ENCODE measurements at regions not wholly inside any gene's neighbourhood (a gene's known extent, or its start where the extent isn't known, plus 50 kb on each side); places are given as distances from the start of the nearest gene placed in this dataset.

DNA sequence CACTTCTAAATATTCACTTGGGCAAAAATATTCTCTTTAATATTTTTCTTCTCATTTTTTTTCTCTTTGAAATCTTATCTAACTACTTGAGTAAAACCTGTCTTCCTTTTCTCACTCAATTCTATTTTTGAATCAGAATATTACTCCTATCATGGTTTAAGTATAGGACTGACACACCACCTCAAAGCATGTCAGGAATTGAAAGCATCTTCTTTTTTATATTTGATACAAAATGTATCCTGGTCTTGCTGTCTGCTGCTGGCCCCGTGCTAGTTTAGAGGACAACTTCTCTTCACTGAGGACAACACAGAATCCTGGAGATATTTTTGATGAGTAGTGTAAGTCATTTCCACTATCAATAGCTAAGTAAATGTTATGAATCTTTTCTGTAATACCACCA lies 383.6 kb downstream of the GADD45G start:
- Histone ChIP-seq H3K9me3 (ENCODE audit: low read depth, low read length) (no peaks in the 10 kb centered on the region), H3K36me3 (ENCODE audit: insufficient read depth, low read length) (no peaks in the 10 kb centered on the region), H3K4me3 (no peak overlapping the region), H3K9ac (ENCODE audit: insufficient read length) (no peak overlapping the region), H3K27ac (no peak overlapping the region)
- TF ChIP-seq FOXP2 (optimal IDR thresholded peaks at IDR 0.05; ENCODE audit: control extremely low read depth, extremely low read length, insufficient read depth) (no peak), EZH2 (IDR thresholded peaks at IDR 0.05) (no peak), POLR2AphosphoS5 (IDR thresholded peaks at IDR 0.05; ENCODE audit: borderline replicate concordance, low read depth, low read length) (no peak)
- no peak for DNase-seq (ENCODE audit: low read depth, low spot score)

DNA sequence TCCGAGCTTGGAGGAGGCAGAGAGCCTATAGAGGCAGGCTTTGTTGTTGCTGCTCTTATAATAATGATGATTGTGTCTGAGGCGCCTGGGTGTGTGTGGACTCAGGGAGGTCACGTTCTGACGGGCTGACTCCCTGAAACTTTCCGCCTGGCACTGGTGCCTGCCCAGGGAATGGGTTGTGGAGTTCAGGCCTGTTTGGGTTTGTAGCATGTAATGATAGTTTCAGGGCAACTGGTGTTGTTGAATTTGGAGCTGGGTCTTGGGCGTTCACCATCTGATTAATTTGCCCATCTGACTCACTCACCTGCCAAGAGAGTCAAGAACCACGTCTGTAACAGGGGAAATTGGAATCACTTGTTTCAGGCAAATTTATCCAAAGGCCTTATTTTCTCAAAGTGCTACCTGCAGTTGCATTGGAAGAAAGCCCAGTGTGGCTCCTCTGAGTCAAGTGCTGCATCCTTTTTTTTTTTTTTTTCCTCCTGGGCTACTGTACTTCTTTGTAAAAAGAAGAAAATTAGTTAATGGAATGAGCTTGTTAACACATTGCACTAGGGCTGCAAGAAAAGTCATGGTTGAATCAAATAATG lies 386.5 kb downstream of the GADD45G start:
- no peak for TF ChIP-seq EZH2 (IDR thresholded peaks at IDR 0.05)
- no peak for TF ChIP-seq FOXP2 (optimal IDR thresholded peaks at IDR 0.05; ENCODE audit: control extremely low read depth, extremely low read length, insufficient read depth)
- TF ChIP-seq POLR2AphosphoS5 (IDR thresholded peaks at IDR 0.05; ENCODE audit: borderline replicate concordance, low read depth, low read length) = no peak
- no peak for DNase-seq (ENCODE audit: low read depth, low spot score)
- Histone ChIP-seq H3K4me3 (no peak overlapping the region), H3K36me3 (ENCODE audit: insufficient read depth, low read length) (no peaks in the 10 kb centered on the region), H3K9ac (ENCODE audit: insufficient read length) (no peak overlapping the region), H3K9me3 (ENCODE audit: low read depth, low read length) (no peaks in the 10 kb centered on the region), H3K27ac (no peak overlapping the region)

DNA sequence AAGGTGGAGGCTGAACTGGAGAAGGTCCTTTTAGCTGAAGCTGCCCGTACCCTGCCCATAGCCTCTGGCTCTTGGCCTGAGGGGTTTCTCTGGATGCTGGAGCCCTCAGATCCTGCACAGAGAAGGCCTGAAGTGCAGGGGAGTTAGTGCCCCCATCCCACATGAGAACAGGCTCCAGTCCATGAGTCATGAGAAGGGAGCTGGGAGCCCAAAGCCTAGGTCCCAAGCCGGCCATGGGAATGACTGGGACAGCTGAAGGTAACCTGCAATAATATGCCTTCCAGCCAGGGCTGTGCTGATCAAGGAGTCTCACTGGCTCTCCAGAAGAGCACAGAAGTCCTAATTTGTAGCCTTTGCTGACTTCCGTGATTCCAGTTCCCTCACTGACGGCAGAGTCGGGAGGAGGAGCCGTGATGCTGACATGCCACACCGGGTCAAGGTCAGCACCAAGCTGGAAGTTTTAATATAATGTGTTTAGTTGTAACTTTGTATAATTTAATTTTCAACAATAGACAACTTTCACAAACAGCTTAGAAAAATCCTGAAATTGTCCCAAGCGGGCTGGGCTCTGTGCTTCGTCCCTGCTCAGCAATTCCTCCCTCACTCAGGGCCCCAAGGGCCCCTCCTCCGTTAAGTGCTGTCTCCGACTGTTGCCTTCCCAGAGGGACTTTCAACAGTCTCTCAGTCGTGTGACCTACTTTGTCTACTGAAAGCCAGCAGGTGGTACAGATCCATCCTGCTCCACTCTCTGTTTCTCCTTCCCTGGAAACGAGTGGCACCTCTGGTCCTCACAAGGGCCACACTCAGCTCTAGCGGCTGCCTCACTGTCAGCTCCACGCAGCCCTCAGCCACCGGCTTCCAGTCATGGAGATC lies 387.8 kb downstream of the GADD45G start:
- H3K9ac ChIP-seq (ENCODE audit: insufficient read length) = no peak overlapping the region
- no peaks in the 10 kb centered on the region for H3K36me3 ChIP-seq (ENCODE audit: insufficient read depth, low read length)
- TF ChIP-seq FOXP2 (optimal IDR thresholded peaks at IDR 0.05; ENCODE audit: control extremely low read depth, extremely low read length, insufficient read depth) = no peak
- no peak for TF ChIP-seq EZH2 (IDR thresholded peaks at IDR 0.05)
- TF ChIP-seq POLR2AphosphoS5 (IDR thresholded peaks at IDR 0.05; ENCODE audit: borderline replicate concordance, low read depth, low read length) = no peak
- H3K4me3 ChIP-seq = no peak overlapping the region
- no peak overlapping the region for H3K27ac ChIP-seq
- DNase-seq (ENCODE audit: low read depth, low spot score) = no peak
- no peaks in the 10 kb centered on the region for H3K9me3 ChIP-seq (ENCODE audit: low read depth, low read length)

DNA sequence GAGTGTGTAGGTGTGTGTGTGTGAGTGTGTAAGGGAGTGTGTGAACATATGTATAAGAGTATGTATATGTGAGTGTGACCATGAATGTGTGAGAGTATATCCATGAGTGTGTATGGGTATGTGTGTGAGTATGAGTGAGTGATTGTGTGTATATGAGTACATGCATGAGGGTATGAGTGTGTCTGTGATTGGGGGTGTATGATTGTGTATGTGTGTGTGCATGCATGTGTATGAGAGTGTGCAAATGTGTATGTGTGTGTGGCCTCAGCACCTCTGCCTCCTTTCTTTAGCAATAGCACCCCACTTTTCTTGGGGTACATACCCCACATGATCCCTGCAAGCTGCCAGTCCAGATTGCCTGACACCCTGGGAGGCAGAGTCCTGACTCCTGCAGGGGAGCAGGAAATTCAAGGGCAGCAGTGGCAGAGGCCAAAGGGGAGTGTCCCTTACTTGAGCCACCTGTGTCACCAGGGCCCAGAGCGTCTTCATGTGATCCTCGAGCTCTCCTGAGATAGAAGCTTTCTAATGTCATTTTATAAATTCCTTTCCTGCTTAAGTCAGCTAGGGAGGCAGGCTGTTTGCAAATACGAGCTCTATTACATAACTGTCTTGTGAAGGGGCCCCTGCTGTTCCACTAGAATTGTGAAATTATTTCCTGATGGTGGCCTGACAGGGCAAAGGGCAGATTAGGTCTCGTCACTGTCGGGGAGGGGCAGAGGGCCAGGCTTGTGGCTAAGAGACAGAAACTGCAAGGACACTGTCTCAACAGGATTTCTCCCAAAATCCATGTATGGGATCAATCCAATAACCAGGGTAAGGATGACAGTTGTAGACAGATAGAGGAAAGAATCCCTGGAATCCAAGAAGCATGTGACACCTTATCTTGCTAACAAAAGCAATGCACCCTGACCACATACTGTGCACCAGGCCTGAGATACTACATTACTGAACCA lies 389.1 kb downstream of the GADD45G start:
- DNase-seq (ENCODE audit: low read depth, low spot score) = no peak
- Histone ChIP-seq H3K9ac (ENCODE audit: insufficient read length) (no peak overlapping the region), H3K36me3 (ENCODE audit: insufficient read depth, low read length) (no peaks in the 10 kb centered on the region), H3K4me3 (no peak overlapping the region), H3K27ac (no peak overlapping the region), H3K9me3 (ENCODE audit: low read depth, low read length) (no peaks in the 10 kb centered on the region)
- TF ChIP-seq FOXP2 (optimal IDR thresholded peaks at IDR 0.05; ENCODE audit: control extremely low read depth, extremely low read length, insufficient read depth) = no peak
- no peak for TF ChIP-seq EZH2 (IDR thresholded peaks at IDR 0.05)
- TF ChIP-seq POLR2AphosphoS5 (IDR thresholded peaks at IDR 0.05; ENCODE audit: borderline replicate concordance, low read depth, low read length) = no peak

DNA sequence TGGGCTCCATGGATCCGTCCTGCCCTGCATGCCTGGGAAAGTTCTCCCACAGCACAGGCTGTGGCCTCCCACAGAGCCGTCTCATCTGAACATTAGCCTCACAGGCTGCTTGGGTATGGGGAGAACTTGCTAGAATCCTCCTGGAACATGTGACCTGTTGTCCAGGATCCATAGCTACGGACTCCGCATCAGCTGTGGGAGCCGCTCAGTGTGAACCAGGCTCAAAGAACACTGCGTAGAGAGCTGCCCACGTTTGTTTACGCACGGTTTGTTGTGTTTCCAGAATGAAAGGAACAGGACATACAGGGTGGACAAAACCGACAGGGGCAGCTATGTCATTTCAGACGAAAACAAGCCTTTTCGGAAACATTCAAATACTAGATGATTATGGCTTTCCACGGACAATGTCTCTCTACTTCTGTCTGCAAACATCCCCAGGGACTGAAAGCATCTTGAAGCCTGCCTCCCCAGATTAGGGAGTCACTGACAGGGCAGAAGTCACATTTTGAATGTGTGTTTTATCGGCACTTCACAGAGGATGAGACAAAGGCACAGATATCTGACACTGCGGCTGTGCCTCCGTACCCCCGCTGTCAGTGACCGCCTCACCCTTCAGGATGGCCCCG lies 390.3 kb downstream of the GADD45G start:
- no peak overlapping the region for H3K9ac ChIP-seq (ENCODE audit: insufficient read length)
- TF ChIP-seq FOXP2 (optimal IDR thresholded peaks at IDR 0.05; ENCODE audit: control extremely low read depth, extremely low read length, insufficient read depth) (no peak), POLR2AphosphoS5 (IDR thresholded peaks at IDR 0.05; ENCODE audit: borderline replicate concordance, low read depth, low read length) (no peak), EZH2 (IDR thresholded peaks at IDR 0.05) (no peak)
- H3K27ac ChIP-seq = no peak overlapping the region
- no peak for DNase-seq (ENCODE audit: low read depth, low spot score)
- no peak overlapping the region for H3K4me3 ChIP-seq
- H3K9me3 ChIP-seq (ENCODE audit: low read depth, low read length) = no peaks in the 10 kb centered on the region
- no peaks in the 10 kb centered on the region for H3K36me3 ChIP-seq (ENCODE audit: insufficient read depth, low read length)

DNA sequence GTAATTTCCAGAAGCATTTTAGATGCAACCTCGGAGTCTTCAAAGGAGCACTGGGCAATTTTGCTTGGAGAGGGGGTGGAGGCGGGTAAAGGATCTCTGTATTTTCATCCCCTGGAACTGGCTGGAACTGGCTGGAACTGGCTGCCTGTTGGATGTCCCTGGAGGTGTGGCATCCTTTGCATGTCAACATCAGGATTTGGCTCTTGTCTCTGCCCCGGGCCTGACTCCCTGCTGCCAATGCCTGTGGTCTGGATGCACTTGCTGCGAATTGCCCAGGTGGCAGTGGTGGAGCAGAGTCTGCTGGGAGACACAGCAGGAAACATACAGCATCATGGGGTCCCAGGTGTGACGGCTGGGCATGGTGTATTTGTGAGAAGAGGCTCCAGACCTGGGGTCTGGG lies 391.3 kb downstream of the GADD45G start:
- Histone ChIP-seq H3K9ac (ENCODE audit: insufficient read length) (no peak overlapping the region), H3K9me3 (ENCODE audit: low read depth, low read length) (no peaks in the 10 kb centered on the region), H3K4me3 (no peak overlapping the region), H3K36me3 (ENCODE audit: insufficient read depth, low read length) (no peaks in the 10 kb centered on the region), H3K27ac (no peak overlapping the region)
- DNase-seq (ENCODE audit: low read depth, low spot score) = no peak
- TF ChIP-seq POLR2AphosphoS5 (IDR thresholded peaks at IDR 0.05; ENCODE audit: borderline replicate concordance, low read depth, low read length) = no peak
- TF ChIP-seq EZH2 (IDR thresholded peaks at IDR 0.05) = no peak
- TF ChIP-seq FOXP2 (optimal IDR thresholded peaks at IDR 0.05; ENCODE audit: control extremely low read depth, extremely low read length, insufficient read depth) = no peak

DNA sequence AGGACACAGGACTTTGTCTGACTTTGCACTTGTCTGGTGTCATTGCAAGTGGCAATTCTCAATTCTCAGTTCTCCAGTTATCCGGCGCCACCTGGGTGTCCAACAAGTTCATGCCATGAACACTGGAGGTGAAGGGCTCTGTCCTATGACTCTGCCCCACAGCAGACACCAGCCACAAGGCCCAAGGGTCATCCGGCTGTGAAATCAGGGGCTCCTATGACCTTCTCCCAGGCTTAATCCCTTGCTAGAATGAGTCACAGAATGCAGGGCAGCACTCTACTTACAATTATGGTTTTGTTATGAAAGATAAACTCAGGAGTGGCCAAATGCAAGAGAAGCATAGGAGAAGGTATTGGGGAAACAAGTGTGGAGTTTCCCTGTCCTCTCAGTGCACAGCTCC lies 392.0 kb downstream of the GADD45G start:
- Histone ChIP-seq H3K27ac (no peak overlapping the region), H3K9me3 (ENCODE audit: low read depth, low read length) (no peaks in the 10 kb centered on the region), H3K9ac (ENCODE audit: insufficient read length) (no peak overlapping the region), H3K36me3 (ENCODE audit: insufficient read depth, low read length) (no peaks in the 10 kb centered on the region), H3K4me3 (no peak overlapping the region)
- TF ChIP-seq EZH2 (IDR thresholded peaks at IDR 0.05) (no peak), POLR2AphosphoS5 (IDR thresholded peaks at IDR 0.05; ENCODE audit: borderline replicate concordance, low read depth, low read length) (no peak), FOXP2 (optimal IDR thresholded peaks at IDR 0.05; ENCODE audit: control extremely low read depth, extremely low read length, insufficient read depth) (no peak)
- DNase-seq (ENCODE audit: low read depth, low spot score) = no peak
